ENCODE measurements at regions not wholly inside any gene's neighbourhood (a gene's known extent, or its start where the extent isn't known, plus 50 kb on each side); places are given as distances from the start of the nearest gene placed in this dataset.

DNA sequence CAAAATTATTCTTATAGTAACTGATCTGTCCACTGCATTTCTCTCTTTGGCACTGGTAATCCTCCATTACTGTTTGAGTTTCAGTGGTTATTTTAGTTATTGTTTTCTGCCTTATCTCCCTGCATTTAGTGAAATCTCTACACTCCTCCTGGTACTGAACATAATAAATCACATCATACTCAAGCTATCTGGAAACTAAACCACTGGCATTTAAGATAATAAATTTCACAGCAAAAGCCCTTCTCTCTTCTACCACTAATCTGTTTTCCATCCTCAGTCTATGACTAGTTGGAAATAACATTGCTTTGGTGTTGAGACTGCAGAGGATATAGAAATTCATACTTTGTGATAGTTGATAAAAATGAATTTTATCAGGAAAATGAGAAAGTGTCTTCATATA is 399.3 kb upstream of the FSHR start (continued):
- TF ChIP-seq MEF2A (IDR thresholded peaks at IDR 0.05; ENCODE audit: insufficient read depth, low read depth, low read length) (no peak), SRF (IDR thresholded peaks at IDR 0.05; ENCODE audit: low read depth in 2 of 2, low read length in 2 of 2) (no peak), EZH2 (IDR thresholded peaks at IDR 0.05; ENCODE audit: borderline replicate concordance, control insufficient read depth, low read depth, low read length) (no peak), RUNX3 (IDR thresholded peaks at IDR 0.05; ENCODE audit: low read length) (no peak), ETV6 (conservative IDR thresholded peaks at IDR 0.05 in 1 of 2, IDR thresholded peaks at IDR 0.05 in 1 of 2; ENCODE audit: borderline replicate concordance in 1 of 2, low read depth in 1 of 2) (no peak), KAT2A (conservative IDR thresholded peaks at IDR 0.05; ENCODE audit: control insufficient read depth, low read depth, low read length) (no peak)
- TF ChIP-seq, protein P1, sequence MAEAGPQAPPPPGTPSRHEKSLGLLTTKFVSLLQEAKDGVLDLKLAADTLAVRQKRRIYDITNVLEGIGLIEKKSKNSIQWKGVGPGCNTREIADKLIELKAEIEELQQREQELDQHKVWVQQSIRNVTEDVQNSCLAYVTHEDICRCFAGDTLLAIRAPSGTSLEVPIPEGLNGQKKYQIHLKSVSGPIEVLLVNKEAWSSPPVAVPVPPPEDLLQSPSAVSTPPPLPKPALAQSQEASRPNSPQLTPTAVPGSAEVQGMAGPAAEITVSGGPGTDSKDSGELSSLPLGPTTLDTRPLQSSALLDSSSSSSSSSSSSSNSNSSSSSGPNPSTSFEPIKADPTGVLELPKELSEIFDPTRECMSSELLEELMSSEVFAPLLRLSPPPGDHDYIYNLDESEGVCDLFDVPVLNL (IDR thresholded peaks at IDR 0.05; ENCODE audit: low read depth, low read length): no peak

DNA sequence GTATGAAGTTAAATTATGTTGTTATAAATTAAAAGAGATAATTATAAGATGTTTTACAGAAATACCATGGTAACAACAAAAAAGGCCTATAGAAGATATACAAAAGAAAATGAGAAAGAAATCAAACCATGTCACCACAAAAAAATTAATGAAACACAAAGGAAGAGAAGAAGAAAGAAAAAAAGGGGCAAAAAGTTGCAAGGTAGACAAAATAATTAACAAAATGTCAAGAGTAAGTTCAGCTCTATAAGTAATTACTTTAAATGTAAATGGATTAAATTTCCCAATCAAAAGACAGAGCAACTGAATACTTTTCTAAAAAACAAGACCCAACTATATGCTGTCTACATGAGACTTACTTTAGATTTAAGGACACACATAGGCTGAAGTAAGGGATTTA is 378.4 kb upstream of the FSHR start:
- Histone ChIP-seq H3K36me3 (ENCODE audit: control insufficient read depth in 2 of 2, insufficient read depth in 2 of 2, low read length in 1 of 2) (no peaks in the 10 kb centered on the region), H3K4me3 (no peak overlapping the region), H3K9ac (ENCODE audit: control insufficient read depth, insufficient read depth, low read length) (no peak overlapping the region), H3K79me2 (ENCODE audit: control insufficient read depth, insufficient read depth, low read length) (no peaks in the 10 kb centered on the region), H3K4me1 (ENCODE audit: control insufficient read depth, insufficient read depth, low read length) (no peaks in the 10 kb centered on the region), H2AFZ (ENCODE audit: control insufficient read depth, low read depth, low read length) (no peak overlapping the region), H4K20me1 (ENCODE audit: control insufficient read depth, insufficient read depth) (no peaks in the 10 kb centered on the region), H3K9me3 (replicated peaks; ENCODE audit: control insufficient read depth, insufficient read depth, low read length) (no peaks in the 10 kb centered on the region; the same call in 2 of the 3 replicates), H3K27ac (ENCODE audit: control insufficient read depth, insufficient read depth) (no peak overlapping the region), H3K27me3 (replicated peaks in 1 of 2; ENCODE audit: control insufficient read depth in 2 of 2, insufficient read depth in 2 of 2, low read length in 1 of 2) (no peaks in the 10 kb centered on the region), H3K4me2 (ENCODE audit: control insufficient read depth, insufficient read depth) (no peak overlapping the region)
- intact Hi-C loops (cut with micrococcal nuclease; ENCODE audit: unreplicated experiment): no loop called here
- RAD21 ChIA-PET (ENCODE audit: unreplicated experiment): no interaction called here
- no peak for ATAC-seq
- POLR2A ChIA-PET: no interaction called here
- TF ChIP-seq PAX8 (IDR thresholded peaks at IDR 0.05) (no peak), MTA3 (IDR thresholded peaks at IDR 0.05; ENCODE audit: borderline replicate concordance, low read length) (no peak), ZZZ3 (IDR thresholded peaks at IDR 0.05; ENCODE audit: control insufficient read depth, insufficient read length, low read depth) (no peak), KAT2A (conservative IDR thresholded peaks at IDR 0.05; ENCODE audit: control insufficient read depth, low read depth, low read length) (no peak), SMARCA5 (IDR thresholded peaks at IDR 0.05) (no peak), NR2C2 (IDR thresholded peaks at IDR 0.05; ENCODE audit: borderline replicate concordance, control insufficient read depth, insufficient read length, low read depth) (no peak)
- TF ChIP-seq, protein P2, sequence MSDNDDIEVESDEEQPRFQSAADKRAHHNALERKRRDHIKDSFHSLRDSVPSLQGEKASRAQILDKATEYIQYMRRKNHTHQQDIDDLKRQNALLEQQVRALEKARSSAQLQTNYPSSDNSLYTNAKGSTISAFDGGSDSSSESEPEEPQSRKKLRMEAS (IDR thresholded peaks at IDR 0.05; ENCODE audit: low read depth, low read length): no peak
- TF ChIP-seq, protein P3, sequence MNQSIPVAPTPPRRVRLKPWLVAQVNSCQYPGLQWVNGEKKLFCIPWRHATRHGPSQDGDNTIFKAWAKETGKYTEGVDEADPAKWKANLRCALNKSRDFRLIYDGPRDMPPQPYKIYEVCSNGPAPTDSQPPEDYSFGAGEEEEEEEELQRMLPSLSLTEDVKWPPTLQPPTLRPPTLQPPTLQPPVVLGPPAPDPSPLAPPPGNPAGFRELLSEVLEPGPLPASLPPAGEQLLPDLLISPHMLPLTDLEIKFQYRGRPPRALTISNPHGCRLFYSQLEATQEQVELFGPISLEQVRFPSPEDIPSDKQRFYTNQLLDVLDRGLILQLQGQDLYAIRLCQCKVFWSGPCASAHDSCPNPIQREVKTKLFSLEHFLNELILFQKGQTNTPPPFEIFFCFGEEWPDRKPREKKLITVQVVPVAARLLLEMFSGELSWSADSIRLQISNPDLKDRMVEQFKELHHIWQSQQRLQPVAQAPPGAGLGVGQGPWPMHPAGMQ (IDR thresholded peaks at IDR 0.05; ENCODE audit: borderline replicate concordance): no peak
- TF ChIP-seq, protein P4, sequence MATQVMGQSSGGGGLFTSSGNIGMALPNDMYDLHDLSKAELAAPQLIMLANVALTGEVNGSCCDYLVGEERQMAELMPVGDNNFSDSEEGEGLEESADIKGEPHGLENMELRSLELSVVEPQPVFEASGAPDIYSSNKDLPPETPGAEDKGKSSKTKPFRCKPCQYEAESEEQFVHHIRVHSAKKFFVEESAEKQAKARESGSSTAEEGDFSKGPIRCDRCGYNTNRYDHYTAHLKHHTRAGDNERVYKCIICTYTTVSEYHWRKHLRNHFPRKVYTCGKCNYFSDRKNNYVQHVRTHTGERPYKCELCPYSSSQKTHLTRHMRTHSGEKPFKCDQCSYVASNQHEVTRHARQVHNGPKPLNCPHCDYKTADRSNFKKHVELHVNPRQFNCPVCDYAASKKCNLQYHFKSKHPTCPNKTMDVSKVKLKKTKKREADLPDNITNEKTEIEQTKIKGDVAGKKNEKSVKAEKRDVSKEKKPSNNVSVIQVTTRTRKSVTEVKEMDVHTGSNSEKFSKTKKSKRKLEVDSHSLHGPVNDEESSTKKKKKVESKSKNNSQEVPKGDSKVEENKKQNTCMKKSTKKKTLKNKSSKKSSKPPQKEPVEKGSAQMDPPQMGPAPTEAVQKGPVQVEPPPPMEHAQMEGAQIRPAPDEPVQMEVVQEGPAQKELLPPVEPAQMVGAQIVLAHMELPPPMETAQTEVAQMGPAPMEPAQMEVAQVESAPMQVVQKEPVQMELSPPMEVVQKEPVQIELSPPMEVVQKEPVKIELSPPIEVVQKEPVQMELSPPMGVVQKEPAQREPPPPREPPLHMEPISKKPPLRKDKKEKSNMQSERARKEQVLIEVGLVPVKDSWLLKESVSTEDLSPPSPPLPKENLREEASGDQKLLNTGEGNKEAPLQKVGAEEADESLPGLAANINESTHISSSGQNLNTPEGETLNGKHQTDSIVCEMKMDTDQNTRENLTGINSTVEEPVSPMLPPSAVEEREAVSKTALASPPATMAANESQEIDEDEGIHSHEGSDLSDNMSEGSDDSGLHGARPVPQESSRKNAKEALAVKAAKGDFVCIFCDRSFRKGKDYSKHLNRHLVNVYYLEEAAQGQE (IDR thresholded peaks at IDR 0.05; ENCODE audit: low read depth, low read length): no peak
- no peak for DNase-seq (ENCODE audit: low read depth, low spot score)
- SMC1A ChIA-PET (ENCODE audit: uncharacterized antibody, unreplicated experiment): no interaction called here
- no peak for FAIRE-seq
- BruUV-seq (replicated peaks): no TSS peak
- in situ Hi-C loops (cut with MboI): no loop called here
- CTCF ChIA-PET: no interaction called here
